ENCODE measurements at regions not wholly inside any gene's neighbourhood (a gene's known extent, or its start where the extent isn't known, plus 50 kb on each side); places are given as distances from the start of the nearest gene placed in this dataset.

GRCh38 chr2:122236152-122236874 is 480.9 kb downstream of the TSN start:
- no peaks in the 10 kb centered on the region for H4K20me1 ChIP-seq (ENCODE audit: insufficient read depth)
- H3K27ac ChIP-seq: peak overlapping the region; percentile 34; the same call in 1 of the 2 replicates
- no peaks in the 10 kb centered on the region for H3K9me2 ChIP-seq (ENCODE audit: insufficient read depth)
- no peaks in the 10 kb centered on the region for H3K27me3 ChIP-seq (replicated peaks; ENCODE audit: insufficient read depth)
- peaks cover 8% of the 10 kb centered on the region; the same call in 1 of the 2 replicates for H3F3A ChIP-seq (ENCODE audit: insufficient read depth)
- DNase-seq: peak; percentile 91
- H3K9ac ChIP-seq: no peak overlapping the region
- H3K36me3 ChIP-seq (ENCODE audit: low read depth): no peaks in the 10 kb centered on the region
- H3K4me1 ChIP-seq (ENCODE audit: insufficient read depth): peaks cover 7% of the 10 kb centered on the region; the same call in 1 of the 2 replicates
- TF ChIP-seq EZH2 (IDR thresholded peaks at IDR 0.05; ENCODE audit: insufficient read depth, poor library complexity, severe bottlenecking) (no peak), EZH2phosphoT487 (IDR thresholded peaks at IDR 0.05; ENCODE audit: insufficient read depth, low read depth) (no peak)
- no peaks in the 10 kb centered on the region for H3K79me2 ChIP-seq (ENCODE audit: insufficient read depth)
- no peaks in the 10 kb centered on the region for H3K9me3 ChIP-seq (ENCODE audit: low read depth)
- no peak overlapping the region for H2AFZ ChIP-seq
- H3K4me2 ChIP-seq (ENCODE audit: unreplicated experiment): peak overlapping the region; percentile 16
- 11% methylated on average over 7 of the region's 7 CpGs for WGBS, 2 experiments (ENCODE audit: low coverage in 1 of 2, low lambda C conversion rate in 2 of 2, missing lambda C conversion rate in 2 of 2)
- in situ Hi-C loops (cut with MboI): no loop called here
- H3K4me3 ChIP-seq: no peak overlapping the region

GRCh38 chr2:122236925-122237324 is 481.5 kb downstream of the TSN start:
- H4K20me1 ChIP-seq (ENCODE audit: insufficient read depth): no peaks in the 10 kb centered on the region
- H3K36me3 ChIP-seq (ENCODE audit: low read depth): no peaks in the 10 kb centered on the region
- H2AFZ ChIP-seq: no peak overlapping the region
- 47 to 51% methylated on average over 2 of the region's 2 CpGs for WGBS, 2 experiments (ENCODE audit: low coverage in 1 of 2, low lambda C conversion rate in 2 of 2, missing lambda C conversion rate in 2 of 2)
- no peaks in the 10 kb centered on the region for H3K9me3 ChIP-seq (ENCODE audit: low read depth)
- DNase-seq: no peak
- in situ Hi-C loops (cut with MboI): no loop called here
- H3K27ac ChIP-seq: no peak overlapping the region
- H3K27me3 ChIP-seq (replicated peaks; ENCODE audit: insufficient read depth): no peaks in the 10 kb centered on the region
- H3K9me2 ChIP-seq (ENCODE audit: insufficient read depth): no peaks in the 10 kb centered on the region
- H3K4me2 ChIP-seq (ENCODE audit: unreplicated experiment): no peak overlapping the region
- H3K79me2 ChIP-seq (ENCODE audit: insufficient read depth): no peaks in the 10 kb centered on the region
- H3K9ac ChIP-seq: no peak overlapping the region
- no peak overlapping the region for H3K4me3 ChIP-seq
- peaks cover 8% of the 10 kb centered on the region; the same call in 1 of the 2 replicates for H3F3A ChIP-seq (ENCODE audit: insufficient read depth)
- TF ChIP-seq EZH2phosphoT487 (IDR thresholded peaks at IDR 0.05; ENCODE audit: insufficient read depth, low read depth): no peak
- TF ChIP-seq EZH2 (IDR thresholded peaks at IDR 0.05; ENCODE audit: insufficient read depth, poor library complexity, severe bottlenecking): no peak
- H3K4me1 ChIP-seq (ENCODE audit: insufficient read depth): peaks cover 7% of the 10 kb centered on the region; the same call in 1 of the 2 replicates

GRCh38 chr2:122237450-122237849 is 482.0 kb downstream of the TSN start:
- WGBS, 2 experiments (ENCODE audit: low coverage in 1 of 2, low lambda C conversion rate in 2 of 2, missing lambda C conversion rate in 2 of 2): 22 to 25% methylated on average over 3 of the region's 3 CpGs

GRCh38 chr2:122238006-122238559 is 482.6 kb downstream of the TSN start:
- in situ Hi-C loops (cut with MboI): no loop called here
- Histone ChIP-seq H2AFZ (no peak overlapping the region), H3K9ac (no peak overlapping the region)

More at GRCh38 chr2:122237450-122237849, 482.0 kb downstream of the TSN start:
- H2AFZ ChIP-seq: no peak overlapping the region
- peak; percentile 32 for DNase-seq
- no peak overlapping the region for H3K9ac ChIP-seq
- peaks cover 7% of the 10 kb centered on the region; the same call in 1 of the 2 replicates for H3K4me1 ChIP-seq (ENCODE audit: insufficient read depth)
- no peaks in the 10 kb centered on the region for H3K9me3 ChIP-seq (ENCODE audit: low read depth)
- no peak overlapping the region for H3K4me2 ChIP-seq (ENCODE audit: unreplicated experiment)
- H4K20me1 ChIP-seq (ENCODE audit: insufficient read depth): no peaks in the 10 kb centered on the region
- no peaks in the 10 kb centered on the region for H3K36me3 ChIP-seq (ENCODE audit: low read depth)
- no peaks in the 10 kb centered on the region for H3K79me2 ChIP-seq (ENCODE audit: insufficient read depth)
- H3K4me3 ChIP-seq: no peak overlapping the region
- no peaks in the 10 kb centered on the region for H3K27me3 ChIP-seq (replicated peaks; ENCODE audit: insufficient read depth)
- TF ChIP-seq EZH2 (IDR thresholded peaks at IDR 0.05; ENCODE audit: insufficient read depth, poor library complexity, severe bottlenecking) (no peak), EZH2phosphoT487 (IDR thresholded peaks at IDR 0.05; ENCODE audit: insufficient read depth, low read depth) (no peak)
- H3F3A ChIP-seq (ENCODE audit: insufficient read depth): peaks cover 8% of the 10 kb centered on the region; the same call in 1 of the 2 replicates
- H3K27ac ChIP-seq: no peak overlapping the region
- H3K9me2 ChIP-seq (ENCODE audit: insufficient read depth): no peaks in the 10 kb centered on the region
- in situ Hi-C loops (cut with MboI): no loop called here

More at GRCh38 chr2:122238006-122238559, 482.6 kb downstream of the TSN start:
- H3K9me2 ChIP-seq (ENCODE audit: insufficient read depth): no peaks in the 10 kb centered on the region
- DNase-seq: no peak
- H3F3A ChIP-seq (ENCODE audit: insufficient read depth): peaks cover 8% of the 10 kb centered on the region; the same call in 1 of the 2 replicates
- TF ChIP-seq EZH2phosphoT487 (IDR thresholded peaks at IDR 0.05; ENCODE audit: insufficient read depth, low read depth): no peak
- no peak overlapping the region for H3K27ac ChIP-seq
- no peaks in the 10 kb centered on the region for H3K9me3 ChIP-seq (ENCODE audit: low read depth)
- no peak overlapping the region for H3K4me3 ChIP-seq
- WGBS, 2 experiments (ENCODE audit: low coverage in 1 of 2, low lambda C conversion rate in 2 of 2, missing lambda C conversion rate in 2 of 2): 63 to 68% methylated on average over 10 of the region's 10 CpGs
- no peaks in the 10 kb centered on the region for H4K20me1 ChIP-seq (ENCODE audit: insufficient read depth)
- H3K4me2 ChIP-seq (ENCODE audit: unreplicated experiment): no peak overlapping the region
- H3K4me1 ChIP-seq (ENCODE audit: insufficient read depth): peaks cover 7% of the 10 kb centered on the region; the same call in 1 of the 2 replicates
- H3K36me3 ChIP-seq (ENCODE audit: low read depth): no peaks in the 10 kb centered on the region
- no peaks in the 10 kb centered on the region for H3K79me2 ChIP-seq (ENCODE audit: insufficient read depth)
- no peaks in the 10 kb centered on the region for H3K27me3 ChIP-seq (replicated peaks; ENCODE audit: insufficient read depth)
